LHCN-M2 (cell line): ENCODE measurements at regions not wholly inside any gene's neighbourhood (a gene's known extent, or its start where the extent isn't known, plus 50 kb on each side); places are given as distances from the start of the nearest gene placed in this dataset.
"Not testable (repeated sequence)": the region's sequence is repeated elsewhere in the genome, so short reads cannot be mapped to it uniquely, and the experiment has no call there.

Experiments
- DNase-seq: peaks from one replicate; pipeline ENCODE4 v3.0.0-alpha.2; 2012; ENCODE audit warnings: low read depth

GRCh38 chr5:85841653-85842052 is 776.1 kb upstream of the COX7C start:
- DNase-seq = no peak

- no peak for DNase-seq
Measured at GRCh38 chr5:85843535-85843934, 774.2 kb upstream of the COX7C start.

- no peak for DNase-seq
Measured at GRCh38 chr5:85849411-85849810, 768.3 kb upstream of the COX7C start.

GRCh38 chr5:85865296-85865695 is 752.4 kb upstream of the COX7C start:
- no peak for DNase-seq

- no peak for DNase-seq
Measured at GRCh38 chr5:85868070-85868469, 749.7 kb upstream of the COX7C start.

- DNase-seq = no peak
Measured at GRCh38 chr5:85893996-85894395, 723.7 kb upstream of the COX7C start.

- no peak for DNase-seq
Measured at GRCh38 chr5:85896514-85896913, 721.2 kb upstream of the COX7C start.

GRCh38 chr5:85906460-85906859 is 711.3 kb upstream of the COX7C start:
- no peak for DNase-seq

GRCh38 chr5:85910335-85910734 is 707.4 kb upstream of the COX7C start:
- DNase-seq = no peak

GRCh38 chr5:85920984-85921383 is 696.8 kb upstream of the COX7C start:
- no peak for DNase-seq

GRCh38 chr5:85921590-85921989 is 696.2 kb upstream of the COX7C start:
- DNase-seq = no peak

- DNase-seq = no peak
Measured at GRCh38 chr5:85927632-85928031, 690.1 kb upstream of the COX7C start.

GRCh38 chr5:85929713-85930112 is 688.0 kb upstream of the COX7C start:
- DNase-seq = no peak

GRCh38 chr5:85931220-85931619 is 686.5 kb upstream of the COX7C start:
- no peak for DNase-seq

- no peak for DNase-seq
Measured at GRCh38 chr5:85938201-85938600, 679.5 kb upstream of the COX7C start.

- no peak for DNase-seq
Measured at GRCh38 chr5:85951707-85952210, 666.0 kb upstream of the COX7C start.

GRCh38 chr5:85952680-85953079 is 665.1 kb upstream of the COX7C start:
- no peak for DNase-seq

- no peak for DNase-seq
Measured at GRCh38 chr5:85967681-85968080, 650.1 kb upstream of the COX7C start.

- no peak for DNase-seq
Measured at GRCh38 chr5:85972539-85972938, 645.2 kb upstream of the COX7C start.

GRCh38 chr5:85985167-85985566 is 632.6 kb upstream of the COX7C start:
- no peak for DNase-seq

GRCh38 chr5:85990998-85991397 is 626.7 kb upstream of the COX7C start:
- no peak for DNase-seq

- DNase-seq = not testable (repeated sequence)
Measured at GRCh38 chr5:85994653-85995052, 623.1 kb upstream of the COX7C start.

GRCh38 chr5:85998656-85999055 is 619.1 kb upstream of the COX7C start:
- no peak for DNase-seq

GRCh38 chr5:86008293-86008692 is 609.4 kb upstream of the COX7C start:
- no peak for DNase-seq
